HG02798 (cell line): ENCODE measurements at regions not wholly inside any gene's neighbourhood (a gene's known extent, or its start where the extent isn't known, plus 50 kb on each side); places are given as distances from the start of the nearest gene placed in this dataset.
"Not testable (repeated sequence)": the region's sequence is repeated elsewhere in the genome, so short reads cannot be mapped to it uniquely, and the experiment has no call there.

Experiments
- ATAC-seq: cut with Tn5 transposase; IDR thresholded peaks from one replicate; pipeline ENCODE4 v1.9.1; 2021; ENCODE audit warnings: mild to moderate bottlenecking; ENCODE audit not compliant: unreplicated experiment, poor library complexity

GRCh38 chr13:67469623-67470022 is 239.5 kb upstream of the PCDH9 start:
- ATAC-seq, result no peak

- no peak for ATAC-seq
Measured at GRCh38 chr13:67466569-67466968, 236.4 kb upstream of the PCDH9 start.

GRCh38 chr13:67464154-67464553 is 234.0 kb upstream of the PCDH9 start:
- no peak for ATAC-seq

- no peak for ATAC-seq
Measured at GRCh38 chr13:67462098-67462497, 232.0 kb upstream of the PCDH9 start.

GRCh38 chr13:67452526-67452925 is 222.4 kb upstream of the PCDH9 start:
- ATAC-seq, result not testable (repeated sequence)

- no peak for ATAC-seq
Measured at GRCh38 chr13:67445436-67445835, 215.3 kb upstream of the PCDH9 start.

GRCh38 chr13:67443923-67444322 is 213.8 kb upstream of the PCDH9 start:
- ATAC-seq, result no peak

GRCh38 chr13:67440236-67440975 is 210.3 kb upstream of the PCDH9 start:
- no peak for ATAC-seq

- ATAC-seq, result no peak
Measured at GRCh38 chr13:67439365-67439764, 209.2 kb upstream of the PCDH9 start.

GRCh38 chr13:67438465-67438864 is 208.3 kb upstream of the PCDH9 start:
- ATAC-seq, result no peak

GRCh38 chr13:67437244-67437643 is 207.1 kb upstream of the PCDH9 start:
- ATAC-seq, result no peak

- no peak for ATAC-seq
Measured at GRCh38 chr13:67421475-67421874, 191.3 kb upstream of the PCDH9 start.

- ATAC-seq, result peak; percentile 90
Measured at GRCh38 chr13:67416047-67416925, 186.2 kb upstream of the PCDH9 start.

- ATAC-seq, result no peak
Measured at GRCh38 chr13:67410645-67411044, 180.5 kb upstream of the PCDH9 start.

- peak; percentile 34 for ATAC-seq
Measured at GRCh38 chr13:67408798-67409197, 178.7 kb upstream of the PCDH9 start.

GRCh38 chr13:67402546-67402945 is 172.4 kb upstream of the PCDH9 start:
- ATAC-seq, result no peak

- ATAC-seq, result no peak
Measured at GRCh38 chr13:67395577-67395976, 165.4 kb upstream of the PCDH9 start.

- ATAC-seq, result no peak
Measured at GRCh38 chr13:67392014-67392413, 161.9 kb upstream of the PCDH9 start.

- no peak for ATAC-seq
Measured at GRCh38 chr13:67390462-67391086, 160.4 kb upstream of the PCDH9 start.

GRCh38 chr13:67389171-67389570 is 159.0 kb upstream of the PCDH9 start:
- no peak for ATAC-seq

GRCh38 chr13:67383109-67383757 is 153.1 kb upstream of the PCDH9 start:
- not testable (repeated sequence) for ATAC-seq
